HL-60 (cell line): ENCODE measurements at regions not wholly inside any gene's neighbourhood (a gene's known extent, or its start where the extent isn't known, plus 50 kb on each side); places are given as distances from the start of the nearest gene placed in this dataset.

Experiments
- POLR2AphosphoS5 ChIP-seq: IDR thresholded peaks from 2 replicates; pipeline ENCODE4 v1.6.1; 2012; ENCODE audit warnings: low read depth
- TF ChIP-seq, protein P1 (sequence below): IDR thresholded peaks from one replicate; pipeline ENCODE4 v1.5.1; 2011; ENCODE audit warnings: low read length, control low read depth, inconsistent platforms; ENCODE audit not compliant: insufficient read depth

DNA sequence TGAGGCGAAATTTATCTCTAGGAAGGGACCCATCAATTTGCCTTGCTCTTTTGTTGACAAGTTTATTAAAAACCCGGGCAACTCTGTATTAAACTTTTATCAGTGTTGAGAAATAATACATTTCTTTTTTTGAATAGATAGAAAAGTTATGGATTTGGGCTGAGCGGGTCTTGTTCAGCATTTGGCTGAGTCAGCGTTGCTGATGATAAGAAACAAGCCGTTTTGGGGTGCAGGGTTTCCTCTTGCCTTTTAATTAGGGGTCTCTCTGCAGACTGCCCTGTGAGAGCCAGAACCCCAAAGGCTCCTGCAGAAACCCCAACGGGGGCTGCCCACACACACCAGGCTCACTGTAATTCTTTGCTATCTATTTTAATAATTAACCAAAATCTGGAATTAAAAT lies 82.1 kb upstream of the SLCO4A1 start:
- TF ChIP-seq, protein P1, sequence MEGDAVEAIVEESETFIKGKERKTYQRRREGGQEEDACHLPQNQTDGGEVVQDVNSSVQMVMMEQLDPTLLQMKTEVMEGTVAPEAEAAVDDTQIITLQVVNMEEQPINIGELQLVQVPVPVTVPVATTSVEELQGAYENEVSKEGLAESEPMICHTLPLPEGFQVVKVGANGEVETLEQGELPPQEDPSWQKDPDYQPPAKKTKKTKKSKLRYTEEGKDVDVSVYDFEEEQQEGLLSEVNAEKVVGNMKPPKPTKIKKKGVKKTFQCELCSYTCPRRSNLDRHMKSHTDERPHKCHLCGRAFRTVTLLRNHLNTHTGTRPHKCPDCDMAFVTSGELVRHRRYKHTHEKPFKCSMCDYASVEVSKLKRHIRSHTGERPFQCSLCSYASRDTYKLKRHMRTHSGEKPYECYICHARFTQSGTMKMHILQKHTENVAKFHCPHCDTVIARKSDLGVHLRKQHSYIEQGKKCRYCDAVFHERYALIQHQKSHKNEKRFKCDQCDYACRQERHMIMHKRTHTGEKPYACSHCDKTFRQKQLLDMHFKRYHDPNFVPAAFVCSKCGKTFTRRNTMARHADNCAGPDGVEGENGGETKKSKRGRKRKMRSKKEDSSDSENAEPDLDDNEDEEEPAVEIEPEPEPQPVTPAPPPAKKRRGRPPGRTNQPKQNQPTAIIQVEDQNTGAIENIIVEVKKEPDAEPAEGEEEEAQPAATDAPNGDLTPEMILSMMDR = no peak
- TF ChIP-seq POLR2AphosphoS5 = no peak
